Upper lobe of left lung (tissue), 4 donors: ENCODE measurements at regions not wholly inside any gene's neighbourhood (a gene's known extent, or its start where the extent isn't known, plus 50 kb on each side); places are given as distances from the start of the nearest gene placed in this dataset.

Experiments used
- CTCF ChIP-seq, 6 experiments: fragments of 450-650 bp in 4 of 6; fragments of 200-600 bp in 2 of 6; sonication (generic) in 2 of 6; IDR thresholded peaks; one replicate each; pipeline ENCODE4 v1.5.1; 2016 to 2019; ENCODE audit warnings: antibody characterized with exemption in 6 of 6
- EP300 ChIP-seq, 4 donors: sonication (generic); formaldehyde crosslinking; IDR thresholded peaks; one replicate each; pipeline ENCODE4 v1.5.1; 2017; ENCODE audit warnings: antibody characterized with exemption in 4 of 4, control low read depth in 2 of 4
- POLR2A ChIP-seq, 4 donors: fragments of 450-650 bp; IDR thresholded peaks; one replicate each; pipeline ENCODE4 v1.5.1; 2016 to 2017; ENCODE audit warnings: antibody characterized with exemption in 4 of 4, mild to moderate bottlenecking in 2 of 4
- POLR2AphosphoS5 ChIP-seq, 2 donors: sonication (generic); formaldehyde crosslinking; IDR thresholded peaks; one replicate each; pipeline ENCODE4 v1.5.1; 2017; ENCODE audit warnings: antibody characterized with exemption in 2 of 2

DNA sequence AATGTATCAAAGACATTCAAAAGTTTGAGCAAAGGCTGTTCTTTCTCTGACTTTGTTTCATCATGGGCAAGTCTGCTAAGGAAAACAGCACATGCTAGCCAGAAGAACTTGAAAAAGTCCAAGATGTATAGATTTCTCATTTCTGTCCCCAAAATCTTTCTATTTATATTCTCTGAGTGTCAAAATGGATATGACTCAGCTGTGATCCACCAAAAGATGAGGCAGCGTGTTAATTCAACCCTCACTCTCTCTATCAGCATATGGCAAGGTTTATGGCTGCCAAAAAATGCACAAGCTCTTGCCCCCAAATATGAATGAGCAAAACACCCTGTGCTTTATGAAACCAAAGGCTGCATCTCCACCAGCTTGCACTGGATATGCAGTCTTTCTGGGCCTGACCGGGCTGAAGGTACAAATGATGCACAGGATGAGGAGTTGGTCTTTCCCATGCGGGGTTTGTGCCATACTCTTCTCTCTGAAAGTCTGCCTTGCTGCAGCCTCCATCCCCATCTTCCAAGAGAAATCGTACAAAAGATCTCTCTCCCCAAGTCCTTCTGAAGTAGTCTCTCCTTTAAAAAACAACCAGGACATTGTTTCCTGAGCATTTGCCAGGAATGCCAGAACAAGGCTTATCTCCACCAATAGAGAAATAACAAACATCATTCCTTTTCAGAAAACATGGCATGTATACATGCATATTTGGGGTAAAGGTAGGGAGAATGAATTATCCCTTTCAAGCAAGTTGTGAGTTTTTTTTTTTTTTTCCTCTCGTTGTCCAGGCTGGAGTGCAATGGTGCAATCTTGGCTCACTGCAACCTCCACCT lies 203.4 kb downstream of the TMX1 start:
- TF ChIP-seq CTCF (IDR thresholded peaks at IDR 0.05) (no peak), POLR2A (IDR thresholded peaks at IDR 0.05) (no peak), EP300 (IDR thresholded peaks at IDR 0.05) (no peak), POLR2AphosphoS5 (IDR thresholded peaks at IDR 0.05) (no peak)
